HT1080 (cell line): ENCODE measurements at regions not wholly inside any gene's neighbourhood (a gene's known extent, or its start where the extent isn't known, plus 50 kb on each side); places are given as distances from the start of the nearest gene placed in this dataset.
"Not testable (repeated sequence)": the region's sequence is repeated elsewhere in the genome, so short reads cannot be mapped to it uniquely, and the experiment has no call there.

ENCODE experiments used
- DNase-seq: peaks from one replicate; pipeline ENCODE4 v3.0.0-alpha.2; 2015; ENCODE audit warnings: low read depth

GRCh38 chr12:16881986-16882570, 276.1 kb upstream of the LMO3 start:
- DNase-seq = no peak

DNA sequence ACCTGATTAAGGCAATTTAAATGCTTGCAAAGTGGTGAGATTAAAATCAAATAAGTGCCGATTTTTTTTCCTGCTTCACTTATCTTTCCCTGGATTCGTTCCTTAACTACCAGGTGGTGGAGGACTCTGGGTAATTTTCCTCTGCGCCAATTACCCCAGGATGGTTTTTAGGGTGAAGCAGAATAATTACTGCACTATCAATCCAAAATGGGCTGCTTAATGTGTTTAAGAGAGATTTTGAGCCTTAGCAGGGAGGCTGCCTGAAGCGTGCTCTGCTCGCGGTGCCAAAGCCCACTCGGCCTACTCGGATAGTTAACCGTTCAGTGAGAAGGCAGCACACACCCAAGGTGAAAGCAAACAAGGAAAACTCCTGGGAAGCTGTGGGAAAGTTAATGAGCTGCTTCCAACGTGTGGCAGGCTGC, 274.9 kb upstream of the LMO3 start:
- no peak for DNase-seq

GRCh38 chr12:16870845-16871244, 264.9 kb upstream of the LMO3 start:
- DNase-seq = no peak

DNA sequence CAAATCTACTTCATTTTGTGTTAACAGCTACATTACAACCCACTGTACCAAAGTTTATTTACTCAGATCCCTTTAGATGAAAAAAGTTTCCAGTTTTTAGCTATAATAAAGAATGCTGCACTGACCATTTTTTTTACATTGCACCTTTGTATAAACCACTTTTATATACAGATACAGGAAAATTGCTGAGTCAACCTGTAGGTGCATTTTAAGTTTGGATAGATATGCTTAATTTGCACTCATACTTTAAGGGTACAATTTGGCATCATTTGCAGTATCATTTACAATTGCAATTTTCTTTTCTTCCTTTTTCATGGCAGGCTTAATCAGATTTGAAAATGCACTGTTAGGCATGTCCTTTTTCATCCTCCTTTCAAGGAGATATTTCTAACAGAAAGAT, 257.8 kb upstream of the LMO3 start:
- DNase-seq = no peak

DNA sequence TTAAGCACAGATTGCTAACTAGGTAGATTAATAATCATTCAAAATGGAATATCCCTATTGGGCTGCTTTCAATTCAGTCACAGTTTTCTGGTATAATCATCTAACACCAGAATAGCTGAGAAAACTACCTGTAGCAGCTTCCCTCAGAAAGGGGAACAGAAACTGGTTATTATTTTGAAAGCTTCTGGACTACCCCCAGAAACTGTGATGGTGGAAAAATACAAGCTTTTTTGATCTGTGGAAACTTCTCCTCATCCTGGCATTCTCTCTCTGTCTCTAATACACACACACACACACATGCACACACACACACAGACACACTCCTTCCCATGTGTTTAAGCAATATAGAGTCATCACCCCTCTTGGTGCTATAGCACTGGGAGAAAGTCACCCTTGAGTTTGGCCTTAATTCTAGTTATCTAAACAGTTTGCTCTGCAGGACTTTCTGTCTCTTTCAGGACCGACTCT, 251.5 kb upstream of the LMO3 start:
- DNase-seq = no peak

GRCh38 chr12:16854465-16854864, 248.5 kb upstream of the LMO3 start:
- DNase-seq = no peak

GRCh38 chr12:16849473-16849872, 243.5 kb upstream of the LMO3 start:
- no peak for DNase-seq

DNA sequence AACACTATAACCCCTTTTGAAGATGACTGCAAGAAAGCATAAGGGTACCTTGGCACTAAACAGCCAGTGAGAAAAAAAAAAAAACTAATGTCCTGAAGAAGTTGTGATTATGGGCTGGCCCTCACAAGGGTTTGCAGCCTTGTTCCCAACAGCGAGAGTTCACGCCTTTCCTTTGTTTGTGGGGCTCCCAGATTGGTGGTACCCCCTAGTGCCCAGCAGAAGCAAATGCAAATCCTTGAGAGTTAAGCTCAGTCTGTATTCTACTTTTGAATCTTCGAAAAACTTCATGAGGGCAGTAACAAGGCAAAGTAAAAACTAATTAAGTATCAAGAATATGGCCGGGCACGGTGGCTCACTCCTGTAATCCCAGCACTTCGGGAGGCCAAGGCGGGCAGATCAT, 238.9 kb upstream of the LMO3 start:
- peak; percentile 9 for DNase-seq

DNA sequence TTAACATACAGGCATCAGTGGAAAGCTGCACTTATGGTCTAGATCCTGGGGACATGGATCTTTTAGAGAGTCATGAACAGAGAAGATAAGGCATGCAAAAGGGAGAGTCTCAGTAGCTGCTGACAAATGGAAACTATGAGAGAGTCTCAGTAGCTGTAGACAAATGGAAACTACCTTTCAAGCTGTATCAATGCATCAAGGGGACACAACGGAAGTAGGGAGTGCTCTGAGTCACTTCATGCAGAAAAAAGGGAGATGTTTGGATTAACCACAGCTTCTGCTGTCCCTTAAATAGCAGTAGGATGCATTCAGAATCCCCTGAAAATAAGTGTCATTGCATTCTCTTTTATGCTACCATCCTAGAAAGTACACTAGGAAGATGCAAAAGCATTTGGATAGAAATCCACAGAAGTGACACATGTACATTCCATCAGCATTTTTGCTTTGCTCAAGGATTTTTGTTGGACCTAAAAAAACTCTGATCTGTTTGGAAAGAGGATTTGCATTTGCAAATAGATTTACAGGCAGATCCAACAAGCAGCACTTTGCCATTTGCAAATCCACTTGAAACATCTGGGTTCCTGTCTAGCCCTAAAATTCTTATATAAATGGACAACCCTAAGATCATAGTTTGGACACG, 227.5 kb upstream of the LMO3 start:
- DNase-seq = no peak

GRCh38 chr12:16828891-16829290, 222.9 kb upstream of the LMO3 start:
- DNase-seq = no peak

- no peak for DNase-seq
Observed at GRCh38 chr12:16807731-16808130, 201.8 kb upstream of the LMO3 start.

- no peak for DNase-seq
Observed at GRCh38 chr12:16796168-16796567, 190.2 kb upstream of the LMO3 start.

DNA sequence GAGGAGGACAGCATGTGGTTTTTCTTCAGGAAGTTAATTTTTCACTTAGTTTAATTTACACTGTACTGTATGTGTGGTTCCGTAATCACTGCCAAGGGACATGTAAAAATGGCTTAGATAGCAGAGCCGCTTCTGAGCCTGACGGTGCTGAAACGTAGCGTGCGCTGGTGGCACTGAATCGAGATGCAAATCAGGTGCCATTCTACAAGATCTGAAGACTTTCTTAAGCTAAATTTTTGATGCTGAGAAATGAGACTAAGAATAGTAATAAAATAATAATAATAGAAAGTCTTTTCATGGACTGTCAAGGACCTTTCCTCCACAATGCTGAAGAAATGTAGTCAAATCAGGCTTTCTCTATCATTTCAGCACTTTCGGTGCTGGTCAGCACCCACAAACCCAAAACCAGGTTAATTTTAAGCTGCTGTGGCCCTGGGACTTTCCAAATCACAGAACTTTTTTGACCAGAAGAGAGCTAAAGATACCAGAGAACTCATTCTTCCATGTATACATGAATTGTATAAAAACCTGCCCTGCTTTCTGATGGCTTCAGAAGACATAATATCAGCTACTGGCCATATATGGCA, 183.3 kb upstream of the LMO3 start:
- DNase-seq = peak; percentile 4

GRCh38 chr12:16788506-16789203, 182.7 kb upstream of the LMO3 start:
- DNase-seq = no peak

GRCh38 chr12:16785953-16786352, 180.0 kb upstream of the LMO3 start:
- no peak for DNase-seq

DNA sequence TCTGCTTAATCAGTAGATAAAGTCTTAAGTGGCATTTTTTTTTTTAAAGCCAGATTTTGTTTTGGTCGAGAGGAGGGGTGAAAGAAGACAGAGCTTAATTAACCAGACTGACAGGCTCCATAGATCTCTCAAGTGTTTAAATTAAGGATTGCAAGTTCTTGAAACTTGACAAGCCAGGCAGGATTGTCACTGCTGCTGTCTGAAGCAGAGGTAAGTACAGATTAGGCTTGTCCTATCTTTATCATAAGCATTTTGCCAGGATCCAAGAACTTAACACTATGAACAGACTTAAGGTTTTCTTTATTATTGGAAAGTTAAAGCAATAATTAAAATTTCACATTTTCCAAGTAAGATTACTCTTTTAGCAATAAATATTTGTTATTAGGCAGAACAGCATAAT, 179.6 kb upstream of the LMO3 start:
- DNase-seq = no peak

DNA sequence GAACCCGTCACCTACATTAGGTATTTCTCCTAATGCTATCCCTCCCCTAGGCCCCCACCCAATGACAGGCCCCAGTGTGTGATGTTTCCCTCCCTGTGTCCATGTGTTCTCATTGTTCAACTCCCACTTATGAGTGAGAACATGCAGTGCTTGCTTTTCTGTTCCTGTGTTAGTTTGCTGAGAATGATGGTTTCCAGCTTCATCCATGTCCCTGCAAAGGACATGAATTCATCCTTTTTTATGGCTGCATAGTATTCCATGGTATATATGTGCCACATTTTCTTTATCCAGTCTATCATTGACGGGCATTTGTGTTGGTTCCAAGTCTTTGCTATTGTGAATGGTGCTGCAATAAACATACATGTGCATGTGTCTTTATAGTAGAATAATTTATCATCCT, 163.2 kb upstream of the LMO3 start:
- DNase-seq = not testable (repeated sequence)

- DNase-seq = no peak
Observed at GRCh38 chr12:16766736-16767135, 160.8 kb upstream of the LMO3 start.

GRCh38 chr12:16763901-16764300, 157.9 kb upstream of the LMO3 start:
- DNase-seq = no peak

DNA sequence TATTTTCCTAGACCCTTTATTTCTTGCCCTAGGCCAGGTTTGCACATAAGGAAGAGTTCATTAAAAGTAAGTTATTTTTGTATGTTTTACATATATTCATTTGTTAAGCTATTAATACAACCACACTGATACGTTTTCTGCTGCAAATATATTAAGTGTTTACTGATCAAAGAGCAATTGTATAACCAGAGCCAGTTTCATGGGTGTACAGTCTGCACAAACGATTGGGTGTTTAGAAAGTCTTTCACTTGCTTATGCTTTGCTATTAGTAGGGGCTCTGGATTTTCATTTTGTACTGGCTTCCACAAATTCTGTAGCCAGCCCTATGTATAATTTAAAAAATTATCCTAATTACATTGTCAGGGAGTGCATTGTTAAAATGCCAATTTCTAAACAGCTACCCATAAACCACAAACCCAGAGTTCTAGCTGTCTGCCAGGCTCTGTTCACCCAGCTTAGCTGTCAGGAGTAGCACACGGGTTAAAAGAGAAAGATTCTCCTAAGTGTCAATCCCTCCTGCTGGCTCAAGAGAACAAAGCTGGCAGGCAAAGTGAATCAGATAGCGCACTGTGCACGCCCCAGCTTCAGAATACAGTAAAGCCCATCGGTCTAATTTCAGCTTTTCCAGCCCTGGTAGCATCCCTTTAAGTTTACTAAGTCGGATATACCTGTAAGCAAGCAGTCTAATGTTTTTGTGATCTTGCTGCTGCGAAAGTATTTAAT, 151.0 kb upstream of the LMO3 start:
- no peak for DNase-seq

GRCh38 chr12:16730772-16731171, 124.8 kb upstream of the LMO3 start:
- no peak for DNase-seq

DNA sequence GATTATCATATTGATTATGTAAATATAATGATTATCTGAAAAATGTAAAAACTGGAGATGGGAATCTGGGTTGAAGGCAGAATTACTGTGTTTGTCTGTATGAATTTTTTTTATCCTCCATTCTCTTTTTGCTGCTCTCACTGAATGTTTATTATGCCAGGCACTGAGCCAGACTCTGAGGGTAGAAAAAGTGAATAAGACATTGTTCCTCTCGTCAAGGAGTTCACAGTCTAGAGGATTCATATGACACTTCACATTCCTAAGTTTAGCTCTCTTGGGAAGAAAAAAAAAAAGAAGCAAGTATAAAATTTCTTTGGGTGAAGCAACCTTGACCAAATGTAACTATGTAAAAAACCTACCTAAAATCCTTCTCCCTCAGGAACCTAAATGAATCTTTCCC, 120.9 kb upstream of the LMO3 start:
- peak; percentile 61 for DNase-seq
